T1000 (cell line): ENCODE measurements at regions not wholly inside any gene's neighbourhood (a gene's known extent, or its start where the extent isn't known, plus 50 kb on each side); places are given as distances from the start of the nearest gene placed in this dataset.
"Not testable (repeated sequence)": the region's sequence is repeated elsewhere in the genome, so short reads cannot be mapped to it uniquely, and the experiment has no call there.

Experiments
- DNase-seq: peaks from one replicate; lab custom pipeline; 2025; ENCODE audit warnings: mixed read lengths; lab: John Stamatoyannopoulos, UW

DNA sequence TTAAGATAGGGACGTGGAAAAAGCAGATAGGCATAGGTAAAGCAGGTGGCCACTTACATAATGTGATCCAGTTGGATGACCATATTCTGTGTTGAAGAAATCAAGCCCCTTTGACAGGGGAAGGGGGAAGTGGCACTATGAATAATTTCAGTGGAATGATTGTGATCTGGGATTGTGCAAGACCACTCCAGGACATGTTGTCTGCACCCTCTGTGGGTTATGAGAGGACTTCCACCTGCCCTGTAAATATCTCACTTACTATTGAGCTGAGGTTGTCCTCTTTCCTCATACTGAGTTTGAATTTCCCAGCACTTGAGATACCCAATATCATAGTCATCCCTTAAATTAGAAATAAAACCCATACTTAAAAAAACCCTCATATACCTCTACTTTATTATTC, 220.7 kb downstream of the IRS1 start:
- DNase-seq = no peak

DNA sequence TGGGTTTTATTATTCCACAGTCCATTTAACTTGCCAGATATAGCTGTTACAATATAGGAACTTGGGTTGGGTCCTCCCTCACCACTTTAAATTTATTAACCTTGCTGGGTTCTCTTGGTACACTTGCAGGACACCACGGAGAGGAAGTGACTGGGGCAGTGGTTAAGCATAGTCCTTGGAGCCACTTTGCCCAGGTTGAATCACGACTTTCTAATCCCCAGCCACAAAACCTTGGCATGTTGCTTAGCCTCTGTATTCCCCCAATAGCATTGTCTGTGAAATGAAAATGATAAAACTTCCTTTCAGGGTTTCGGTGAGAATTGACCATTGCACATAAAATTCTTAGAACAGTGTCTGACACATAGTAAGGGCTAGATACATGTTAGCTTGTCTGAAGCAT, 221.2 kb downstream of the IRS1 start:
- DNase-seq = no peak

DNA sequence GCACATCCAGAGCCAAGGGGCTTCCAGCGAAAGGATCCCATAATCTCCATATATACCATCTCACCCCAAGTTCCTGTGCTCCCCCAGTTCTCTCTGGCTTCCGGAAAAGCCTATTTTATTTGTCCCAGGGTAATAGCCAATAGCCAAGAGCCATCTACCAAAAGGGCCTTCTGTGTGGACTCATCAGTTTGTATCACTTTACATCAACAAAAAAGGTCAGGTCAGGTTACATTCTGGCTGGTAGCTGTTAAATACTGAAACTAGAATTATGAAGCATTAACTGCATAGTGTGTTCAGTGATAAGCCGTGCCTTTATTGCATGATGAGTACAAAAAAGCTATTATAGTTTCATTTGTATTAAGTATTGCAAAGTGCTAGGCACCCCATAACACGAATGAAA, 223.7 kb downstream of the IRS1 start:
- no peak for DNase-seq

DNA sequence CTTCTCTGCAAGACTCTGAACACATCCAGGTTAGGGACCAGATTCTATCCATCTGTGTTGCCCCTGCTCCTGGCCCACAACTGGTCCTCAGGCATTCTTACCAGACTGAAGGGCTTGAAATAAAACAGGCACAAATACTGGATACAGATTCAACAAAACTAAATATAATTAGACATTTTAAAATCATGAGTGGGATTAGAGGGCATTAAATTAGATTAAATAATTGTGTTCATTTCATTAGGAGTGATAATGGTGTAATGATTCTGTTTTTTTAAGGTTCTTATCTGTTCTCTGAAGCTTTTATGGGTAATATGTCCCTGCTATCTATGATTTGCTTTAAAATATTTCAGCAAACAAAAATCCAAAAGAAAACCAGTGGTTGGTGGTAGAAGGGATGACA, 226.5 kb downstream of the IRS1 start:
- DNase-seq = no peak

DNA sequence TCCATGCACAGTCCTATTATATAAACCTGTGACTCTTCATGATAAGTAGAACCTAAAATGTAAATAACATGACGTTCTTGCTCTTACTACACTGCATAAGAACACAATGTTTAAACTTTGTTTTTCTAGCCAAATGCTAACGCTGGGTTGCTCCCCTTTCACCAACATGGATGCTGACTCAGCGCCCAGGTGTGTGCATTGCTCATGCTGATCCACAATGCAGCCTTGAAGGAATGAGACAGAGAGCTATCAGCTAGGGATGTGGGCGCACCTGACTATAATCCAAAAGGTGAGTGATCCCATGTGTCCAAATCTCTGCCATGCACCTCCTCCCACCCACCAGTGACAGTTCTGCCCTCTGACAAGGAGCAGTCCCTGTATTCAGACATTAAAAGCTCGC, 235.0 kb downstream of the IRS1 start:
- DNase-seq = no peak

DNA sequence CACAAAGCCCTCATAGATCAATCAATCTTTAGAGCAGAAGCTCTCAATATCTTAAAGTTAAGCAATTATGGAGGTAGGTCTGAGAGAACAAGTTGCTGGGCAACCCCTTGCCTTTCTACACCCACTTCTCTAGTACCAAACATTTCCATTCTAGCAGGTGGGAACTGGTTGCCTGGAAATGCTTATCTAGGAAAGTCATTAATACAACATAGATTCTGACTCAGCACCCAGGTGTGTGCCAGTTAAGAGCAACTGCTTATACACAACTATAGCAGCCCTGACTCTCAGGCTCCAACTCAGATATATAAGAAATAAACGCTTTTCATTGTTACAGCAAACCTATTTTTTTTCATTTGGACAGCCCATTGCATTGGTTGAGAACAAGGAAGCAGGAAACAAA, 237.7 kb downstream of the IRS1 start:
- no peak for DNase-seq

DNA sequence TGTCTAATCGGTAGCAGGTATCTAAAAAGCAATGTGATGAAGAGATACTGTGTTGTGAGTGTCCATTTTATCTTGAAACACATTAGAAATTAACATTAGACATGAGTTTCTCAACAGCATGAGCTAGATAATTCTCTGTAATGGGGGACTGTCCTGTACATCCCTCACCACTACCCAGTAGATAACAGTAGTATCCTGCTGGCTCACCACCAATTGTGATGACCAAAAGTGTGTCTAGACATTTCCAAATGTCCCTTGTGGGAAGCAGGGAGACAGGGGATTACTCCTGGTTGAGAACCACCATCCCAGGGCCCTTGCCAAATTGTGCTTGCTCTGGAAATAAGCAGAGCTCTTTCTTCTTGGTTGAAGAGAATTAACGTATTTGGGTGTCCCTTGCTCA, 239.3 kb downstream of the IRS1 start:
- DNase-seq = no peak

DNA sequence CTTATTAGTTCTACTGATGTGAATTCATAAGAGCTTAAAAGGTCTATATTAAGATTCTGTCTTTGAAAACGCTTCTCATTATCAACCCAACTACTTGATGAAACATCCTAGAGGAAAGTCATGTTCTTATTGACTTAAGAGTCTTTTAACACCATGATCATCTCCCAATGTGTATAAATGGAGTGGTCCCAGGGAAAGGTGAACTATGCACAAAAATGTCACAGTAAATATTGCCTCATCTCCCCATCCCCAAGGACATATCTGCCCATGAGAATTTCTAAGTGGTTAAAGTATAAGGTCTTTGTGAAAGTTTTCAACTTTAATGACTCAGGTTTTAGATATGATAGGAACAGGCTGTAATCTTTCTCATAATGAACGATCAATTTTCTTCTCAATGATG, 240.1 kb downstream of the IRS1 start:
- no peak for DNase-seq

DNA sequence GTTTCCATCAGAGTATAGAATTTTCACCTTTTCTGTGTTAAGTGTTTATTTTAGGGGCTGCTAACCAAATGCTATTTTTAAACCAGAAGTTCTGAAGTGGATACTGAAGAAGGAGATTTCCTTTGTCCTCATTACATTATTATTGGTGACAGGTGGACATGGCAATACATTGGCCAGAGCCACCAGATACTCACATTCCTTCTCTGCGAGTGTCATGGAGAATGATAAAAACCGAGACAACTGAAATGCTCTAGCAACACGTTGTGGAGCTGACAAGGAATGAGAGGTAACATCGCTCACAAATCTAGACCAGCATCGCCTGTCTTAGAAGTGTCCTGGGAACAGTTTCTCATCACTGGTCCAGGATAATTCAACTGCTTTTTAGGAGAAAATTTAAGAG, 241.2 kb downstream of the IRS1 start:
- DNase-seq = no peak

DNA sequence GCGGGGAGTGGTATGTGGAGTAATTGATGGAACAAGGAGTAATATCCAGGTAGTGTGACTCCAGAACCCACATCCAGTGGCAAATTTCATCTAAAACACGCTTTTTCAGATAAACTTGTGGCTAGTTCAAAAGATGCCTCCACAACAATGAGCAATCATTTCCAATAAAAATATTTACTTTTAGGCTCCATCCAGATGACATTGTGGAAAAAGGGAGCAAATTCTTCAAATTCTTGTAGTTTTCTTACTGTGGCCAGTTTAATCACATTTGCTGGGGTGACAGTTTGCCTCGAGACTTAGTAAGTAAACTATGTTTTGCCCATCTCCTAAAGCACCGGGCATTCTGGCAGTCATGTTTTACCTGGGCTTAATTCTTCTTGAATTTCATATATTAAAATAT, 243.6 kb downstream of the IRS1 start:
- no peak for DNase-seq

DNA sequence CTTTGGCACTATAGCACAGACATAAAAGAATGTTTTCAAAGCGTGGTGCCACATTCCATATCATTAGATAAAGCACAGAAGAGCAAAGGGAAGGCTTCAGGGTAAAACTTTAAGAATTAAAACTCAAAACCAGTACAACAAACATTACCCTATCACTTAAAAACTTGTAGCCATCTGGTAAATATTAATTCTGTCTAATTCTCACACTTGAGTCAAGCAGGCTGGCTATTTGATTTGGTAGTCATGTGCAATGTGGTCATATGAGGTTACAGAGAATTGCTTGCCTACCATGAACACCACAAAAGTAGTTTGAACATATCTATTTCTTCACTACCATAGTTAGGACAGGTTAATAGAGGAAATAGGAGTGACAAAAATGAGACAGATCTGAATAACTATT, 244.9 kb downstream of the IRS1 start:
- no peak for DNase-seq

DNA sequence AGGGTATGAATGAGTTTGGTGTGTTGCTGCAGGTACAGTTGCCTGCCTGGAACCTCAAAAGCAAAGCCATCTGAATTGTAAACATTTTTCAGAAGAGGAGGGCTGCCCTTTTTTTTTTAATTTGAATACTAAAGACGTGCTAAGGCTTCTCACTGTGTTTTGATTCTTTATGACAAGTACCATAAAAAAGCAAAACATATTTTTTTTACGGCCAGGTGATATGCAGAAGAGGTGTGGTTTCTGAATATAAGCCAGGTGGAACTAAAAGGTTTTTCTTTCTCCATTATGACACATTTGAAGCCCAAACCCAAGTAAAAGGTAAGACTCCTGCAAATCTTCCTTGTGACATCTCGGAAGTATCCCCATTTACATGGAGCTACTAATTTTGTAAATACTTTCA, 246.3 kb downstream of the IRS1 start:
- no peak for DNase-seq

DNA sequence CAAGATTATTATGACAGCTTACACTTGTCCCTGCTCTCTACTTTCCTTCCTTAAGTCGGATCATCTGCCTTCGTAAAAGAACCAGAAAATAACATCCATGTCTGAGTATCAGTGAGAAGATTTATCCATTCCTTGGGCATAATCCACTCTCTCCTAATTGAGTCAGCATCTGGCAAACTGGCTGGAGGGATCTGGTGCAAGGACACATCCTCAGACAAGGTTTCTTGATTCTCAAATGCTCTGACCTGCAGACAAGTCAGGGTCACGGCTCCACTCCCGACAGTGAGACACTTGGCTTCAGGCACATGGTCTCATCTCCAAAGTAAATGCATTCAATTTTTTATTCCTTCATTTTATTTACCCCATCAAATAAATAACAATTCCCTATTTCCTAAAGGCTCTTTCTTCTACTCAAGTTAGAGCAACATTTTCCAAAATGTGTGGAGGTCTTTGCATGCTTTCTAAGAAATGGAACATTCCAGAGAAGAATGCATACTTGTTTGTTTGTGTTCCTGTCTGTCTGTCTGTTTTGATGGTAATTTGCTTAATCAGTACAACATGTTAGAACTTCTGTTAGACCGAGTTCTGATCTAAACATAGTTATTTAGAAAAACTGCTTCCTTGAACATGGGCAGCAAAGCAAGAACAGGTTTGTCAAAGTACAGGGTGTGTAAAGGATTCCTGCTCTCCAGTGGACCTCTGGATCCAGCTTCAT, 246.9 kb downstream of the IRS1 start:
- no peak for DNase-seq

DNA sequence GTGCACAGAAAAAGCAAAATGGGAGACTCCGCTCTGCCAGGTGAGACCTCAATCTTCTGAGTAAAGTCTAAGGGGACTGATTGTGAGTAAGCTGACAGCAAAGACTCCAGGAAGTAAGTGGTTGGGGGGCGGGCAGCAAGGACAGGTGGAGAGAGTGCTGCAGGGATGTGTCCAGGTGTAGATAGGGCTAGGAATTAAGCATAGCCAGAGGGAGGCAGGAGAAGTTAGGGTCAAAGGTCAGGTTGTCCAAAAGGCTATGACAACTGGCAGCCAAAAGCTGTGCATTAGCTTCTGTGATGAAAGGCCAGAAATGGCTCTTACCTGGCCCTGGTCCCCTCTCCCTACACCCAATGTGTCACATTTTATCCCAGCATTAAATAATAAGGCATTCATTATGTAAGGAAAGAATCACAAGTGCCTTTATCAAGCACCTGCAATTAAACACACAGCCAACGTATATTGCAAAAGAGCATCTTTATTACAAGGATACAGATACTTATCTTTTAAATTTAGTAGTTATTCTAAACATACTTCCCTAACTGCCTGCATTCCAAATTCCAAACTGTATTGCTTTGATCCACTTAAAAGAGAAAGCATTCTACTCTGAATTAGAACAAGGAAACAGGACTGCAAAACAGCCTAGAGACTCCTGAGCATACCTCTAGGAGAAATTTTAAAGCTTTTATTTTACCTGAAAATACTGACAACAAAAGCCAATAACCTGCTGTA, 247.9 kb downstream of the IRS1 start:
- no peak for DNase-seq

DNA sequence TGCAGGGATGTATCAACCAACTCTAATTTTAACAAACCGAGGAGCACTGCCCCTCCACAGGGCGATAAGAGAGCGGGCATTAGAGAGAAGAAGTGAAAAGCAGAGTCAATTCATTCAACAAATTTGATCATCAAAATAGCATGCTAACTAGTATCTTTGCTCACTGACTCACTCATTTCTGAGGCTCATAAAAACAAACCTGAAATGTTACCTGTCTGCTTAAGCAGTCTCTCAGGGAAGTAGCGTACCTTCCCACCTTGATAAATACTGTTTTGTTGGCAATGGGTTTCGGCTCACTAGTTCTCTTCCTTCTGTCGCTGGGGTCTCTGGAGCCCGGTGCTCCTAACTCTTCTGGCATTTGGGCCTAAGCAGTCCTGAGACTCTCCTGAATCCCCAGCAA, 248.8 kb downstream of the IRS1 start:
- no peak for DNase-seq

DNA sequence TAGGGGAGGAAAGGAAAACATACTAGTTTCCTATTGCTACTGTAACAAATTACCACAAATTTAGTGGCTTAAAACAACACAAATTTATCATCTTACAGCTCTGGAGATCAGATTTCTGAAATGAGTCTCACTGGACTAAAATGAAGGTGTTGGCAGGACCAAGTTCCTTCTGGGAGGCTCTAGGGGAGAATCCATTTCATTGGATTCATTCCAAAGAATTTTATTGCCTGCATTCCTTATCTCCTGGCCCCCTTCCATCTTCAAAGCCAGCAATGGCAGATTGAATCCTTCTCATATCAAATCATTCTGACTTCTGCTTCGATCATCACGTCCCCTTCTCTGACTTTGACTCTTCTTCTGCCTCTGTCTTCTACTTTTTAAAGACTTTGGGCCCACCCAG, 250.9 kb downstream of the IRS1 start:
- DNase-seq = no peak

DNA sequence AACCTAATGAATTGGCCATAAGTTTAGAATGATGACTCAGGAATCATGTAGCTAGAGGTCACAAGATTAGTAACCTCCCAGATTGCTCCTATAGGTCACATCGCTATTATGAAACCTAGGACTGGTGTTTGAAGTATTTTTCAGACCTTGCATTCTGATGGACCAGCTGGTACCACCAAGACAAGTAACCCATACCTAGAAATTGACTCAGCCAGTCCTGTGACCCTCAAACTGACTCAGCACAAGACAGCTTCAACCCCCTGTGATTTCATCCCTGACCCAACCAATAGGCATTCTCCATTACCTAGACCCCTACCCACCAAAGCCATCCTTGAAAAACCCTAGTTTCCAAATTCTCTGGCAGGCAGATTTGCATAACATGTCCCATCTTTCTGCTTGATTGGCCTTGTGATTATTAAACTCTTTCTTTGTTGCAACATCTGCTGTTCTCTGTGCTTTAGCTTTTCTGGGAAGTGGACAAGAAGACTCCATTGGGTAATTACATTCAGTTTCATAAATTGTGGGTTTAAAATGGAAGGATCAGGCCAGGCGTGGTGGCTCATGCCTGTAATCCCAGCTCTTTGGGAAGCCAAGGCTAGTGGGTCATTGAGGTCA, 254.9 kb downstream of the IRS1 start:
- DNase-seq = no peak

DNA sequence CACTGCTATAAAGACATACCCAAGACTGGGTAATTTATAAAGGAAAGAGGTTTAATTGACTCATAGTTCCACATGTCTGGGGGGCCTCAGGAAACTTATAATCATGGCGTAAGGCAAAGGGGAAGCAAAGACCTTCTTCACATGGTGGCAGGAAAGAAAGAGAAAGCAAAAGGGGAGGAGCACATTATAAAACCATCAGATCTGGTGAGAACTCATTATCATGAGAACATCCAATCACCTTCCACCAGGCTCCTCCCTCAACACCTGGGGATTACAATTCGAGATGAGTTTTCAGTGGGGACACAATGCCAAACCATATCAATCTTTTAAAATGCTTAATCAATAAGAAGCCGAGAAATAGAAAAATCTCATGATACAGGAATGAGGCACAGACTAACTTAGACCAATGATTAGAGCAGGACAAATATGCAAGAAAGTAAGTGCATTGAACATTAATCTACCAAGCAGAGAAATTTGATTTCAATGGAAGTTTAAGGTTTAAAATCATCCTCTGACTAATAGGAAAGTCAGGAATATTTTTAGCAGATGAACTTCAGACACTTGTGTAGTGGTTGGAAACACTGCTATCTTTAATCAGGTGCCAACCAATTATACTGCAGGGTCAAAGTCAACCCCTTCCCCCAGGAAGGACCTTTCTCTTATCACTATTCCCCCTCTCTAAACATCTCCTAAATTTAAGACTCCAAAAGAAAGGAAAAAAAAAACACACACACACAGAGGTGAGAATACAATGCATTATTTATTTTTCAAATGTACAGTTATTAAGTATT, 259.2 kb downstream of the IRS1 start:
- no peak for DNase-seq

DNA sequence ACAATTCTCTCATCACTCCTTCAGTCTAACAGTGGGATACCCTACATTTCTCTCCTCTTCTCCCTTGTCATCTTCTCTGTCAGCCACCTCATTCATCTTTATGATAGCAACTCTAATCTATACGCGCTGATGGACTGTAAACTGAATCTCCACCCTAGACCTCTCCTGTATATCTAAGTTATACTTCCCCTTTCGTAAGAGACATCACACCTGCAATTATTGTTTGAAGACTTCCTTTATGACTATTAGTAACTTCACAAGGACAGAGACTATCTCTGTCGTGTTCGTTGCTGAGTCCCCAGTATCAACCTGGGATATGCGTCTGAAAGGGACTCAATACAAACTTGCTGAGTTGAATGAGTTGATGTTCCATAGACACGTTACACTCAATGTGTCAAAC, 263.2 kb downstream of the IRS1 start:
- no peak for DNase-seq

DNA sequence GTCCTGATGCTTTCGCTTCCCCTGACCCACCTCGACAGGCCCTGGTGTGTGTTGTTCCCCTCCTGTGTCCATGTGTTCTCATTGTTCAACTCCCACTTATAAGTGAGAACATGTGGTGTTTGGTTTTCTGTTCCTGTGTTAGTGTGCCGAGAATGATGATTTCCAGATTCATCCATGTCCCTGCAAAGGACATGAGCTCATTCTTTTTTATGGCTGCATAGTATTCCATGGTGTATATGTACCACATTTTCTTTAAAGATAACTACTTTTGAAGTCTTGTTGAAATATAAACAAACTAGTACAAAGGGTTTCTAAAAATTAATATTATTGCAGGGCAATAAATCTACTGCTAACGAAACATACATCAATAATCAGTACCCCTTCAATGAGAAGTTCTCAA, 266.6 kb downstream of the IRS1 start:
- not testable (repeated sequence) for DNase-seq

DNA sequence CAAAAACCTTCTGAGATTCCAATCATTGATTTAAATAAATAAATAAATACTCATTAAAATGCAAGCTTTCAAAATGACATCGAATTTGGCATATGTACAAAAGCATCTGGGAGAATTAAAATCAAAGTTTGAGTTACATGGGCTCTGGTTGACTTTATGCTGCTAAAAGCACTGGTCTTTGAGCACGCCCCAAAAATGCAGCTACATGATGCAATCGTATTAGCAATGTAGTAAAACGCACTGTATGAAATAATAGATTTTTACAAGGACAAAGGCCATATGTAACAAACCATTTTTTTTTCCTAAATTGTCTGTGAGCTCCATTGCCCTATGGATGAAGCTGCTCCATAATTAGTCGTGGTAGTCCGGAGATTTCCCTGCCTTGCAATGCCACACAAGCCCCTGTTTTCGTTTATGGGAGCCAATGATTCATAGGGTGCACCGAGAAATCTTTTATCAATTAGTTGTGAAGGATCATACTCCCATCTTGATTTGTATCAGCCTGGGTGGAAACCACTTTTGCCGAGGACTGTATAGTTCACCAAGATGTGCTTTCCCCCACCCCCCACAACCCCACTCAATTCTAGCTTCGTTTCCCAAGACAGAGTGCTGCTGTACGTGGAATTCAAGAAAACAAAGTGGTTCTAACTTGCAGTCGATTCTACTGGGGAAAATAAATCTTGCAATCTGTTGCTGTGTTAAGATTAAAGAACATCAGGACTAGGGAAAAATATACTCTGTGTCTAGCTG, 268.4 kb downstream of the IRS1 start:
- no peak for DNase-seq

DNA sequence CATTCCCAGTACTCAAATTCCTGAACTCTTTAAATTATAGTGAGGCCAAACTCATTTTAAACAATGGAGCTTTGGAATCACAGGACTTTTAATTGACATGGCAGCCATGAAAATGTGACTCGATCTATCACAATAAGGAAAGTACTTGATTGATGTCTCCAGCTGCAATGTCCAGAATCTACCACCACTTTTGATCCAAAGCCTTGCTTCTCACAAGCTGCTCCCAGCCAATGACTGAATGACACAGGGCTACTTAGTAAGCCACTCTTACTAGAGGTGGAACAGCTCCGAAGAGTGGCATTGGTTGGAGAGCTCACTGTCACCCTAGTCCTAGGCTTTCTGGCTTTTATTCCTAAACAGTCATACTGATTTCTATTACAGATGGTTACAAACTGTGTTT, 270.1 kb downstream of the IRS1 start:
- no peak for DNase-seq
